Activated T-helper 2 cell treated with anti-CD3 and anti-CD28 coated beads, Interferon-gamma antibody, Interleukin-2, Interleukin-4, amounts not matched to agents 10 μg/mL and 5 μg/mL and 100 μg/mL, durations not matched to agents 14 hours and 24 hours and 36 hours (primary cell): ENCODE measurements at regions not wholly inside any gene's neighbourhood (a gene's known extent, or its start where the extent isn't known, plus 50 kb on each side); places are given as distances from the start of the nearest gene placed in this dataset.
A peak's percentile ranks its signal among the peaks of the same experiment; 100 is the strongest.

Experiments
- DNase-seq: peaks from one replicate; pipeline ENCODE4 v3.0.0; 2021; ENCODE audit warnings: low spot score
- H3K27ac Mint-ChIP-seq: one replicate; pipeline ENCODE4 v1.8.0; 2021; ENCODE audit warnings: mixed read lengths
- H3K27me3 Mint-ChIP-seq: one replicate; pipeline ENCODE4 v1.8.0; 2021; ENCODE audit warnings: low read depth, mixed read lengths
- H3K36me3 Mint-ChIP-seq: one replicate; pipeline ENCODE4 v1.8.0; 2021; ENCODE audit warnings: low read depth, mixed read lengths
- H3K4me1 Mint-ChIP-seq: one replicate; pipeline ENCODE4 v1.8.0; 2021; ENCODE audit warnings: low read depth, mixed read lengths
- H3K4me3 Mint-ChIP-seq: one replicate; pipeline ENCODE4 v1.8.0; 2021; ENCODE audit warnings: low read depth, mild to moderate bottlenecking, moderate library complexity, mixed read lengths
- H3K9me3 Mint-ChIP-seq: one replicate; pipeline ENCODE4 v1.8.0; 2021; ENCODE audit warnings: mixed read lengths
- intact Hi-C: fragments of 100-400 bp; cut with micrococcal nuclease; formaldehyde crosslinking; loops from one replicate; pipeline ENCODE4 v1.15.1; 2023

DNA sequence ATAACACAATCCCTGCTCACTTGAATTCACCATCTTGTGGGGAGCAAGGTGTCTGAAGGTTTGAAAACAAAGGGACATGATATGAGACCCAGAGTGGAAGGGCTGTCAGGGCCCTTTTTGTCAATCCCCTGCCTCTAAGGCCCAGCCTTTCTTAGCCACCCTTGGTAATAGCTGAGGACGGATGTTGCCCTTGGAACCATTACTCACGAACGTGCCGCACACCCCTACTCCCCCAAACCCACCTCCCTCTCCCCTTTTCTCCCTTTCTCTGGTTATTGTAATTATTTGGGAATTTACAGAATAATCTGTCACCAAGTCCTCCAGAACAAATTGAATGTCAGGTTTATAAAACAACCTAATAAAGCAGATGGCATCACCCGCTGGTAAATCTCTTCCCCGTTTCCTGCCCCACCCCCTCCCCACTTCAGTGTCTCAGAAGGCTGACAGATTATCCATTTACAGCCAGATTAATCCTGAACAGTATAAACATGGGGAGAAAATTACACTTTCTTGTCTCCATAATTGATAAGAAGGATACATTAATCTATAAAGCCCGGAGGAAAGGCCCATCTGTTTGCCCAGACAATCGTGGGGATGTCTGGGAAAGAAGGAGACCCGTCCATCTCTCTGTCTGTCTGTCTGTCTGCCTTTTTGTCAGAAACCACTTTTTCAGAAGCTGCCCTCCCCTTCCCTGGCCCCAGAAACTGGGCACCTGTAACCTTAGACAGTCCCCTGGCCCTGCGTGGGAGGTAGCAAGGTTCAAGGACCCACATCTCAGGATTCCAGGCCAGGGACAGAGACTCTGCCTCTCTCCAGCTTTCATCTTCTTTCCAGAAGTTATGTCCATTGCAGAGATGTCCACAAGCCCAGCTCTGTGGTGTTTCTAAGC lies 60.6 kb upstream of the CD34 start:
- Mint-ChIP-seq H3K36me3 (no peaks in the 10 kb centered on the region), H3K4me1 (no peaks in the 10 kb centered on the region), H3K9me3 (no peaks in the 10 kb centered on the region), H3K27ac (no peak overlapping the region), H3K27me3 (peaks cover 35% of the 10 kb centered on the region), H3K4me3 (no peak overlapping the region)
- DNase-seq: no peak
- intact Hi-C loops: no loop called here

GRCh38 chr1:207970329-207971233 lies 59.7 kb upstream of the CD34 start:
- no peak overlapping the region for H3K4me3 Mint-ChIP-seq
- intact Hi-C loops: no loop called here

DNA sequence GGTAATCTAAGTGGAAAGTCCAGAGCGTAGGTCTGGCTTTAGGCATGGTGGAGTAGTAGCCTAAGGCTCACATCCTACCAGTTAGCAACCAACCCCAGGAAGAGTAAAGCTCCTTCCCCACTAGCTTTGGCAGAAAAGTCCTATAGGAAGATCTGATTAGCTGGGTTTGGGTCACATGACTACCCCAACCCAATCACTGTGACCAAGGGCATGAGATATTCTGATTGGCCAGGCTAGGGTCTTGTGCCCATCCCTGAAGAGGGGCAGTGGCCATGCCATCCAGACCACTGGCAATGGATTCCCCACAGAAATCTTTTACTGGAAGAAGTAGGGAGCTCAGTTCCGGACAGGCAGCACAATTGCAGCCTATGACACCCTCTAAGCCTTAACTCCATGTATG lies 58.6 kb upstream of the CD34 start:
- DNase-seq: no peak
- Mint-ChIP-seq H3K9me3 (no peaks in the 10 kb centered on the region), H3K27me3 (peaks cover 35% of the 10 kb centered on the region), H3K27ac (no peak overlapping the region), H3K4me1 (no peaks in the 10 kb centered on the region), H3K4me3 (no peak overlapping the region), H3K36me3 (no peaks in the 10 kb centered on the region)
- intact Hi-C loops: no loop called here

More at GRCh38 chr1:207970329-207971233, 59.7 kb upstream of the CD34 start:
- no peak for DNase-seq
- H3K36me3 Mint-ChIP-seq: no peaks in the 10 kb centered on the region
- peaks cover 33% of the 10 kb centered on the region for H3K27me3 Mint-ChIP-seq
- H3K9me3 Mint-ChIP-seq: no peaks in the 10 kb centered on the region
- no peaks in the 10 kb centered on the region for H3K4me1 Mint-ChIP-seq
- H3K27ac Mint-ChIP-seq: no peak overlapping the region

DNA sequence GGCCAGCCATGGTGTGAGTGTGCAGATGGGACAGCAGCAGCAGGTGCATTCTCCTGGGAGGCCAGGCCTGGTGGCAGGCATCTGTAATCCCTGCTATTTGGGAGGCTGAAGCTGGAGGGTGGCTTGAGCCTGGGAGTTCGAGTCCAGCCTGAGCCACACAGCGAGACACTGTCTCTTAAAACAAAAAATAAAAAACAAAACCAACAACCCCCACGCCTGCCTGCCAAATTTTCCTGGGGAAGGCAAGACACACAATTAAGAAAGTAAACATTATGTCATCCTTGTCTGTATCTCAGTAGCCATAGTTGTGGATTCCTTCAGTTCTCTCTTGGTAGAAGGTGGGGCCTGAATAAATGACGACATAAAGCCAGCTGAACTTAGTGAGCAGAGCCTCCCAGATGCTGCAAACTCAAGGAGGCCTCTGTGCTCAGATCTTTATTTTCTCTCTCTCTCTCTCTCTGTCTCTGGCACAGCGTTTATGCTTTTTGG lies 57.6 kb upstream of the CD34 start:
- DNase-seq: no peak
- Mint-ChIP-seq H3K4me3 (no peak overlapping the region), H3K27me3 (peaks cover 32% of the 10 kb centered on the region), H3K9me3 (no peaks in the 10 kb centered on the region), H3K4me1 (peaks cover 2% of the 10 kb centered on the region), H3K36me3 (no peaks in the 10 kb centered on the region), H3K27ac (no peak overlapping the region)
- intact Hi-C loops: no loop called here

GRCh38 chr1:207967703-207968102 lies 56.8 kb upstream of the CD34 start:
- H3K9me3 Mint-ChIP-seq: no peaks in the 10 kb centered on the region
- H3K4me1 Mint-ChIP-seq: peaks cover 5% of the 10 kb centered on the region
- intact Hi-C loops: no loop called here
- DNase-seq: no peak
- peaks cover 28% of the 10 kb centered on the region for H3K27me3 Mint-ChIP-seq
- H3K27ac Mint-ChIP-seq: no peak overlapping the region
- no peak overlapping the region for H3K4me3 Mint-ChIP-seq
- H3K36me3 Mint-ChIP-seq: no peaks in the 10 kb centered on the region

DNA sequence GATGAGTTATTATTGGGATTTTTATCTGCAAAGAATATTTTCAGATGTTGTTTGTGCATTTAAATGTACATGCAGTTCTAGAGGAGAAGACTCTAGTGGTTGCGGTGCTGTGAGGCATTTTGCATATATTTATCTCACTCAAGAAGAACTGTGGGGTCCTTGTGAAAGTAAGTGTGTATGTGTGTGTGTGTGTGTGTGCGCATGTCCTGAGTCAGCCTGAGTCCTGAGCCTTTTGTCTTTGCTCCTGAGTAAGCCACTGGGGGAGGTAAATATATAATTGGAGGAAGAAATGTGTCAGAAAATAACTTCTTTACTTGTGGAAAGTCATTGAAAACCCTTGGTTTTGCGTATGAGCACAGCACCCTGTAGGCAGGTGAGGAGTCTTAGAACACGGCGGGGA lies 55.6 kb upstream of the CD34 start:
- Mint-ChIP-seq H3K4me1 (peaks cover 9% of the 10 kb centered on the region), H3K4me3 (no peak overlapping the region), H3K27ac (no peak overlapping the region), H3K36me3 (no peaks in the 10 kb centered on the region), H3K27me3 (peaks cover 27% of the 10 kb centered on the region), H3K9me3 (no peaks in the 10 kb centered on the region)
- no peak for DNase-seq
- intact Hi-C loops: no loop called here

DNA sequence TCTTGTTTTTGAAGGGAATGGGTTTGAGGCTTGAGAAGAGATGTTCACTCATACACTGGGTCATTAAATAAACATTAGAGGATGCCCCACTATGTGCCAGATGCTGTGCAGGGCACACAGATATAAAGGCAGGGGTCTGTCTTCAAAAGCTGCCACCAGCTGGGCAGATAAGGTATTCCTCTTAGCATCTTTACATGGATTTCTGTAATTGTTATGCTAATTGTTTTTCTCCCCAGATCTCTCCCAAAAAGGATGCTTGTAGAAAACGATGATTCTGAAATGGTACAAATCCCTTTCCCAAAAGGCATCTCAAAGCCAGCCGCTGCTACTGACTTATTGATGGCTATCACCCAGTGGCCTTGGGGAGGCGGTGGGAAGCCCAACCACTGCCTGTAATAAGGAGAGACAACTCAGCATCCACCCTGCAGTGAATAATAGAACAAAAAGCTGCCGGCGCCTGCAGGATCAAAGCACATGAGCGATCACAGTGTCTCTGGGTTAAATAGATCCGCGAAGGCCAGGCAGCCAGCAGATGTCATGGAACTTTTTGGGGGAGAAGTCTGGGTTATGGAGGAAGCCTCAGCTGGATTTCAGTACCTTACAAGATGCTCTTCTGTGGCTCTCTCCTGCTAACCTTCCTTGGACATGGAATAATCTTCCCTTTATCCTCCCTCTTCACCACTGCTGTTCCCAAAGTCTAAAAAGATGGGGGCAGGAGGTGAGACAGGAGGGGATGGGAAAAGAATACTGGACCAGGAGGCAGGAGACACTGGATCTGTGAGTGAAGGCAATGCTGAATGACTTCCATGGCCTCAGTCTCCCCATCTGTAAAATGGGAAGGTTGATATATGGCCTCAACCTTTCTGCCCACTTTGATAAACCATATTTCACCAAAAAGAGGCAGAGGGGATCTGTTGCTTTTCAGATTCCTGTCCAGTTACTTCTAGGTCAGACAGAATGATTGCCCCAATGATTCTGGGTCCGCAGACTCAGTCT lies 54.8 kb upstream of the CD34 start:
- Mint-ChIP-seq H3K36me3 (no peaks in the 10 kb centered on the region), H3K9me3 (no peaks in the 10 kb centered on the region), H3K4me3 (no peak overlapping the region), H3K4me1 (peaks cover 9% of the 10 kb centered on the region), H3K27ac (no peak overlapping the region), H3K27me3 (peaks cover 30% of the 10 kb centered on the region)
- DNase-seq: no peak
- intact Hi-C loops: no loop called here

- intact Hi-C loops: no loop called here
- H3K27ac Mint-ChIP-seq: no peak overlapping the region
- peaks cover 40% of the 10 kb centered on the region for H3K27me3 Mint-ChIP-seq
These were observed 53.5 kb upstream of the CD34 start for GRCh38 chr1:207964195-207964966.

DNA sequence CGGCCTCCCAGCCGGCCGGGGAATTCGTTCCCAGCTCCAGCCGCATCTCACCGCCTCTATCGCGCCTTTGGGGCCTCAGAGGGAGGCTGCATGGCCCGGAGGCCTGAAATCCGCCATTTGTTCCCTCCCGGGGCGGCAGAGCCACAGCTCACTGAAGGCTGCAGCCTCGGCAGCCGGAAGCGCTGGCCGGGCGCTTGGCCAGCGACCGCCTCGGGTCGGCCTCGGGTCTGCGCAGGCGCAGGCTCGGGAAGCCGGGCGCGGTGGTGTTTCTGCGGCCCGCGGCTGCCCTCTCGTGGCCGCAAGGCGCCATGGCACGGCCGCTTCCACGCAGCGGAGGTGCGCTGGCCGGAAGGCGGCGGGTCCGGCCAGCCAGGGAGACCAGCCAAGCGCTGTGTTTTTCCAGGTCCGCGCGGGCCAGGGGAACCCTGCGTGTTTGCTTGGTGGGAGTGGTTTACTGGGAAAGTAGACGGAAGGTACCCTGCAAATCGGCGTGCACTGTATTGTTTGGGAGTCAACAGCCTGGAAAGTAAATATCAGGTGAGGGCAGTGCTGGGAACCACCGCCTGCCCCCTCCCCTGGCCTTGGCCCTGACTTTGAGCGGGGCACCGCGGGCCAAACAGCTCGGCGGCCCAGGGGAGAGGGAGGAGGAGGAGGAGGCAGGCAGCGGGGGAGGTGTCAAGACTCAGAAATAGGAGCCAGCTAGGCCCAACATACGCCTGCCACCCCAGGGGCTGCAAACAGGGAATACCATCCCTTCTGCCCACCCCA lies 52.7 kb upstream of the CD34 start:
- DNase-seq: peak; percentile 80
- no peaks in the 10 kb centered on the region for H3K9me3 Mint-ChIP-seq
- H3K4me1 Mint-ChIP-seq: peaks cover 11% of the 10 kb centered on the region
- H3K27me3 Mint-ChIP-seq: peaks cover 44% of the 10 kb centered on the region
- intact Hi-C loops: loop anchor here (1.0 kb wide), 3 partner anchors 78 to 166 kb away; no protein-coding TSS in a partner anchor
- H3K4me3 Mint-ChIP-seq: peak overlapping the region; percentile 76
- no peak overlapping the region for H3K27ac Mint-ChIP-seq
- no peaks in the 10 kb centered on the region for H3K36me3 Mint-ChIP-seq

More at GRCh38 chr1:207964195-207964966, 53.5 kb upstream of the CD34 start:
- H3K36me3 Mint-ChIP-seq: no peaks in the 10 kb centered on the region
- peaks cover 11% of the 10 kb centered on the region for H3K4me1 Mint-ChIP-seq
- no peak for DNase-seq
- peak overlapping the region; percentile 42 for H3K4me3 Mint-ChIP-seq
- H3K9me3 Mint-ChIP-seq: no peaks in the 10 kb centered on the region

- Mint-ChIP-seq H3K36me3 (no peaks in the 10 kb centered on the region), H3K27ac (peak overlapping the region; percentile 64), H3K9me3 (no peaks in the 10 kb centered on the region), H3K4me3 (peak overlapping the region; percentile 76), H3K4me1 (peaks cover 11% of the 10 kb centered on the region), H3K27me3 (peaks cover 47% of the 10 kb centered on the region)
- DNase-seq: peak; percentile 22
- intact Hi-C loops: loop anchor here (1.0 kb wide), 3 partner anchors 78 to 166 kb away; no protein-coding TSS in a partner anchor
These were observed 51.9 kb upstream of the CD34 start for GRCh38 chr1:207962716-207963426.
